ENCODE measurements at regions not wholly inside any gene's neighbourhood (a gene's known extent, or its start where the extent isn't known, plus 50 kb on each side); places are given as distances from the start of the nearest gene placed in this dataset.
"Not testable (repeated sequence)": the region's sequence is repeated elsewhere in the genome, so short reads cannot be mapped to it uniquely, and the experiment has no call there.

GRCh38 chr1:850318-850717 is 73.4 kb upstream of the SAMD11 start:
- not testable (repeated sequence) for H3K4me3 ChIP-seq (ENCODE audit: low read depth, low read length)
- peak; percentile 41 for DNase-seq (ENCODE audit: low read depth)
- peak; percentile 37 for TF ChIP-seq CTCF (IDR thresholded peaks at IDR 0.05; ENCODE audit: insufficient read depth, low read depth, low read length)

GRCh38 chr1:851398-851797 is 72.3 kb upstream of the SAMD11 start:
- peak; percentile 68 for DNase-seq (ENCODE audit: low read depth)
- H3K4me3 ChIP-seq (ENCODE audit: low read depth, low read length): not testable (repeated sequence)

GRCh38 chr1:851841-852240 is 71.9 kb upstream of the SAMD11 start:
- not testable (repeated sequence) for DNase-seq (ENCODE audit: low read depth); H3K4me3 ChIP-seq (ENCODE audit: low read depth, low read length)

- DNase-seq (ENCODE audit: low read depth); H3K4me3 ChIP-seq (ENCODE audit: low read depth, low read length): not testable (repeated sequence)
Measured at GRCh38 chr1:855202-855981, 68.3 kb upstream of the SAMD11 start.

- not testable (repeated sequence) for H3K4me3 ChIP-seq (ENCODE audit: low read depth, low read length); DNase-seq (ENCODE audit: low read depth)
Measured at GRCh38 chr1:856541-857057, 67.1 kb upstream of the SAMD11 start.

GRCh38 chr1:857926-858648 is 65.6 kb upstream of the SAMD11 start:
- not testable (repeated sequence) for H3K4me3 ChIP-seq (ENCODE audit: low read depth, low read length)
- DNase-seq (ENCODE audit: low read depth): peak; percentile 6

- DNase-seq (ENCODE audit: low read depth): peak; percentile 41
- not testable (repeated sequence) for H3K4me3 ChIP-seq (ENCODE audit: low read depth, low read length)
Measured at GRCh38 chr1:858649-859041, 65.1 kb upstream of the SAMD11 start.

GRCh38 chr1:860941-861340 is 62.8 kb upstream of the SAMD11 start:
- H3K4me3 ChIP-seq (ENCODE audit: low read depth, low read length); DNase-seq (ENCODE audit: low read depth): not testable (repeated sequence)

GRCh38 chr1:861714-862113 is 62.0 kb upstream of the SAMD11 start:
- no peak for DNase-seq (ENCODE audit: low read depth)
- H3K4me3 ChIP-seq (ENCODE audit: low read depth, low read length): no peak overlapping the region
- TF ChIP-seq CTCF (IDR thresholded peaks at IDR 0.05; ENCODE audit: insufficient read depth, low read depth, low read length): no peak

- not testable (repeated sequence) for DNase-seq (ENCODE audit: low read depth); H3K4me3 ChIP-seq (ENCODE audit: low read depth, low read length)
Measured at GRCh38 chr1:862601-863000, 61.1 kb upstream of the SAMD11 start.

- DNase-seq (ENCODE audit: low read depth); H3K4me3 ChIP-seq (ENCODE audit: low read depth, low read length): not testable (repeated sequence)
Measured at GRCh38 chr1:865633-866032, 58.1 kb upstream of the SAMD11 start.

GRCh38 chr1:866095-866494 is 57.6 kb upstream of the SAMD11 start:
- H3K4me3 ChIP-seq (ENCODE audit: low read depth, low read length): no peak overlapping the region
- TF ChIP-seq CTCF (IDR thresholded peaks at IDR 0.05; ENCODE audit: insufficient read depth, low read depth, low read length): no peak
- no peak for DNase-seq (ENCODE audit: low read depth)

GRCh38 chr1:866631-867299 is 57.0 kb upstream of the SAMD11 start:
- DNase-seq (ENCODE audit: low read depth); H3K4me3 ChIP-seq (ENCODE audit: low read depth, low read length): not testable (repeated sequence)

GRCh38 chr1:867550-867949 is 56.2 kb upstream of the SAMD11 start:
- not testable (repeated sequence) for H3K4me3 ChIP-seq (ENCODE audit: low read depth, low read length)
- DNase-seq (ENCODE audit: low read depth): peak; percentile 53
